Adrenal gland (tissue), 9 donors: ENCODE measurements at regions not wholly inside any gene's neighbourhood (a gene's known extent, or its start where the extent isn't known, plus 50 kb on each side); places are given as distances from the start of the nearest gene placed in this dataset.

Experiments
- DNase-seq, 7 donors: peaks; one replicate each; pipeline ENCODE4 v3.0.0-alpha.2; 2019 to 2020
- H3K27ac ChIP-seq, 5 donors: fragments of 200-600 bp; sonication (generic) in 4 of 5; 1 replicate in 3 of 5; 2 replicates in 2 of 5; pipeline versions ENCODE4 v1.5.1 to v1.8.0; 2016 to 2020; ENCODE audit warnings: mild to moderate bottlenecking in 1 of 5
- H3K27me3 ChIP-seq: fragments of 200-600 bp; 2 replicates; pipeline ENCODE4 v1.8.0; 2021
- H3K36me3 ChIP-seq, 2 donors: fragments of 200-600 bp; replicated peaks in 1 of 2; 1 replicate in 1 of 2; 2 replicates in 1 of 2; pipeline versions ENCODE4 v1.5.1 to v1.8.0; 2018 to 2022
- H3K4me1 ChIP-seq, 2 donors: fragments of 200-600 bp; replicated peaks in 1 of 2; 1 replicate in 1 of 2; 2 replicates in 1 of 2; pipeline versions ENCODE4 v1.5.1 to v1.8.0; 2018 to 2021
- H3K4me3 ChIP-seq, 4 donors: fragments of 200-600 bp; sonication (generic) in 3 of 4; one replicate each; pipeline ENCODE4 v1.5.1; 2016 to 2018
- H3K9me3 ChIP-seq, 3 donors: fragments of 200-600 bp; sonication (generic) in 1 of 3; replicated peaks in 1 of 3; 1 replicate in 2 of 3; 2 replicates in 1 of 3; pipeline versions ENCODE4 v1.5.1 to v1.8.0; 2016 to 2021
- POLR2A ChIP-seq, 2 donors: fragments of 450-650 bp; IDR thresholded peaks; one replicate each; pipeline ENCODE4 v1.6.1; 2017; ENCODE audit warnings: antibody characterized with exemption in 2 of 2, mild to moderate bottlenecking in 2 of 2, moderate library complexity in 1 of 2
- WGBS, 4 donors: extraction: QIAGEN DNeasy Blood & Tissue Kit in 2 of 4; methylation state at CpG; one replicate each; pipeline versions ENCODE4 v1.1.5 to v1.1.7; 2013 to 2017; 5-methylcytosine and 5-hydroxymethylcytosine counted together
- intact Hi-C, 2 donors: fragments of 100-400 bp; cut with DNase I; formaldehyde crosslinking; loops; one replicate each; pipeline versions ENCODE4 v1.14.1 to v1.15.0; 2022 to 2023
- TF ChIP-seq, protein P1 (sequence below), 6 experiments: fragments of 450-650 bp in 4 of 6; fragments of 200-600 bp in 2 of 6; sonication (generic) in 1 of 6; IDR thresholded peaks; 1 replicate in 5 of 6; 2 replicates in 1 of 6; pipeline versions ENCODE4 v1.5.1 to v1.8.0; 2016 to 2021; ENCODE audit warnings: antibody characterized with exemption in 6 of 6, mild to moderate bottlenecking in 2 of 6, moderate library complexity in 1 of 6
- donor health status: healthy with polysubstance abuse.
- donor health status: Bipolar disorder and iron deficiency.
- donor health status: DM: yes; HTN: yes; CAD: no.
- donor health status: DM: no; HTN: no; CAD: no.
- donor health status: DM: no; HTN: no; CAD: no.

GRCh38 chr14:26026384-26026783, 571.4 kb downstream of the NOVA1 start:
- TF ChIP-seq POLR2A (IDR thresholded peaks at IDR 0.05) = no peak
- TF ChIP-seq, protein P1, sequence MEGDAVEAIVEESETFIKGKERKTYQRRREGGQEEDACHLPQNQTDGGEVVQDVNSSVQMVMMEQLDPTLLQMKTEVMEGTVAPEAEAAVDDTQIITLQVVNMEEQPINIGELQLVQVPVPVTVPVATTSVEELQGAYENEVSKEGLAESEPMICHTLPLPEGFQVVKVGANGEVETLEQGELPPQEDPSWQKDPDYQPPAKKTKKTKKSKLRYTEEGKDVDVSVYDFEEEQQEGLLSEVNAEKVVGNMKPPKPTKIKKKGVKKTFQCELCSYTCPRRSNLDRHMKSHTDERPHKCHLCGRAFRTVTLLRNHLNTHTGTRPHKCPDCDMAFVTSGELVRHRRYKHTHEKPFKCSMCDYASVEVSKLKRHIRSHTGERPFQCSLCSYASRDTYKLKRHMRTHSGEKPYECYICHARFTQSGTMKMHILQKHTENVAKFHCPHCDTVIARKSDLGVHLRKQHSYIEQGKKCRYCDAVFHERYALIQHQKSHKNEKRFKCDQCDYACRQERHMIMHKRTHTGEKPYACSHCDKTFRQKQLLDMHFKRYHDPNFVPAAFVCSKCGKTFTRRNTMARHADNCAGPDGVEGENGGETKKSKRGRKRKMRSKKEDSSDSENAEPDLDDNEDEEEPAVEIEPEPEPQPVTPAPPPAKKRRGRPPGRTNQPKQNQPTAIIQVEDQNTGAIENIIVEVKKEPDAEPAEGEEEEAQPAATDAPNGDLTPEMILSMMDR (IDR thresholded peaks at IDR 0.05) = no peak
- Histone ChIP-seq H3K4me3 (no peak overlapping the region), H3K9me3 (no peaks in the 10 kb centered on the region), H3K27ac (no peak overlapping the region), H3K36me3 (no peaks in the 10 kb centered on the region), H3K27me3 (no peaks in the 10 kb centered on the region), H3K4me1 (no peaks in the 10 kb centered on the region)
- DNase-seq = no peak
- intact Hi-C loops = no loop called here
- 78 to 84% (median 81%) methylated on average over 3 of the region's 3 CpGs for WGBS, 4 donors

DNA sequence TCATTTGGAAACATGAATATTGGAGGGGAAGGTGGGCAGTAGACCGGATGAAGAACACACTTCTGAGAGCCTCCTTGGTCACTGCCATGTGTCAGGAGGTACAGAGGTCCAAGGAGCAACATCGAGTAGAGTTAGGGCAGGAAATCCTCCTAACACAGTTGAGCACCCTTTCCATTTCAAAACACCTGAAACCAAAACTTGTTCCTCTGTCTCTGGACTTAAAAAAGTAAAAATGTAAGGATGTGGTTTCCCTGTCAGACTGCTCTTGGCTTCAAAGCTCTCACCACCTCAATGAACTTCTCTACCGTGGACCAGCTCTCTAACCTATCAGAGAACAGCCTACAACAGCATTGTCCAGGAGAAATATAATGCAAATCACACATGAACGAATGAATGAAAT, 573.9 kb downstream of the NOVA1 start:
- TF ChIP-seq, protein P1 (IDR thresholded peaks at IDR 0.05) = no peak
- no peak for TF ChIP-seq POLR2A (IDR thresholded peaks at IDR 0.05)
- DNase-seq = no peak
- no peaks in the 10 kb centered on the region for H3K9me3 ChIP-seq
- no peaks in the 10 kb centered on the region for H3K4me1 ChIP-seq
- intact Hi-C loops = no loop called here
- no peak overlapping the region for H3K27ac ChIP-seq
- H3K36me3 ChIP-seq = no peaks in the 10 kb centered on the region
- 67 to 76% (median 73%) methylated on average over 4 of the region's 4 CpGs for WGBS, 4 donors
- no peaks in the 10 kb centered on the region for H3K27me3 ChIP-seq
- H3K4me3 ChIP-seq = no peak overlapping the region

GRCh38 chr14:26021759-26022158, 576.1 kb downstream of the NOVA1 start:
- Histone ChIP-seq H3K27me3 (no peaks in the 10 kb centered on the region), H3K4me3 (no peak overlapping the region), H3K27ac (no peak overlapping the region), H3K4me1 (no peaks in the 10 kb centered on the region), H3K9me3 (no peaks in the 10 kb centered on the region), H3K36me3 (no peaks in the 10 kb centered on the region)
- no peak for TF ChIP-seq POLR2A (IDR thresholded peaks at IDR 0.05)
- TF ChIP-seq, protein P1 (IDR thresholded peaks at IDR 0.05) = no peak
- no peak for DNase-seq
- intact Hi-C loops = no loop called here
- WGBS, 4 donors = 59 to 66% (median 61%) methylated on average over 1 of the region's 1 CpG

GRCh38 chr14:26017270-26017669, 580.6 kb downstream of the NOVA1 start:
- no peak overlapping the region for H3K4me3 ChIP-seq
- intact Hi-C loops = no loop called here
- TF ChIP-seq, protein P1 (IDR thresholded peaks at IDR 0.05) = no peak
- no peak for TF ChIP-seq POLR2A (IDR thresholded peaks at IDR 0.05)
- H3K4me1 ChIP-seq = no peaks in the 10 kb centered on the region
- no peaks in the 10 kb centered on the region for H3K36me3 ChIP-seq
- WGBS, 4 donors = 59 to 70% (median 65%) methylated on average over 4 of the region's 4 CpGs
- H3K27me3 ChIP-seq = no peaks in the 10 kb centered on the region
- no peaks in the 10 kb centered on the region for H3K9me3 ChIP-seq
- DNase-seq = no peak
- H3K27ac ChIP-seq = no peak overlapping the region
